Fibroblast of lung (primary cell): ENCODE measurements at regions not wholly inside any gene's neighbourhood (a gene's known extent, or its start where the extent isn't known, plus 50 kb on each side); places are given as distances from the start of the nearest gene placed in this dataset.
"Not testable (repeated sequence)": the region's sequence is repeated elsewhere in the genome, so short reads cannot be mapped to it uniquely, and the experiment has no call there.

Experiments used
- DNase-seq, 2 donors: peaks; one replicate each; pipeline versions ENCODE4 v3.0.0 to v3.0.0-alpha.2; 2010; ENCODE audit warnings: low read depth in 2 of 2
- H2AFZ ChIP-seq: 2 replicates; pipeline ENCODE4 v1.5.1; 2012; ENCODE audit warnings: low read length, control low read depth, inconsistent platforms
- H3K27ac ChIP-seq: 2 replicates; pipeline ENCODE4 v1.5.1; 2011; ENCODE audit warnings: low read length, control low read depth; ENCODE audit not compliant: insufficient read depth
- H3K27me3 ChIP-seq: 2 replicates; pipeline ENCODE4 v1.5.1; 2011; ENCODE audit warnings: mild to moderate bottlenecking, low read length; ENCODE audit not compliant: control insufficient read depth, insufficient read depth
- H3K36me3 ChIP-seq: 2 replicates; pipeline ENCODE4 v1.5.1; 2011; ENCODE audit warnings: low read length; ENCODE audit not compliant: control insufficient read depth, insufficient read depth
- H3K4me1 ChIP-seq: 2 replicates; pipeline ENCODE4 v1.5.1; 2011; ENCODE audit warnings: low read length; ENCODE audit not compliant: control insufficient read depth, insufficient read depth; ENCODE audit errors: extremely low read depth
- H3K4me2 ChIP-seq: 2 replicates; pipeline ENCODE4 v1.5.1; 2011; ENCODE audit warnings: low read length, control low read depth; ENCODE audit not compliant: insufficient read depth; ENCODE audit errors: extremely low read depth
- H3K4me3 ChIP-seq, 4 experiments: fragments of 200-600 bp in 1 of 4; sonication (generic) in 1 of 4; replicated peaks in 1 of 4; 2 replicates each; pipeline ENCODE4 v1.5.1; 2011 to 2016; ENCODE audit warnings: low read length in 4 of 4, low read depth in 3 of 4, mild to moderate bottlenecking in 3 of 4, control low read depth in 2 of 4, inconsistent platforms in 1 of 4, mixed read lengths in 1 of 4; ENCODE audit not compliant: insufficient read depth in 1 of 4; ENCODE audit errors: control extremely low read depth in 1 of 4
- H3K79me2 ChIP-seq: 2 replicates; pipeline ENCODE4 v1.5.1; 2012; ENCODE audit warnings: mild to moderate bottlenecking, low read length, inconsistent platforms; ENCODE audit not compliant: control insufficient read depth, insufficient read depth
- H3K9ac ChIP-seq: 2 replicates; pipeline ENCODE4 v1.5.1; 2011; ENCODE audit warnings: mild to moderate bottlenecking, low read length, control low read depth; ENCODE audit not compliant: insufficient read depth
- H3K9me3 ChIP-seq: 2 replicates; pipeline ENCODE4 v1.5.1; 2012; ENCODE audit warnings: low read depth, low read length; ENCODE audit not compliant: control insufficient read depth, insufficient read depth
- H4K20me1 ChIP-seq: 2 replicates; pipeline ENCODE4 v1.5.1; 2011; ENCODE audit warnings: low read length; ENCODE audit not compliant: control insufficient read depth, insufficient read depth; ENCODE audit errors: extremely low read depth
- EZH2 ChIP-seq: IDR thresholded peaks from 2 replicates; pipeline ENCODE4 v1.5.1; 2012; ENCODE audit warnings: low read length, control low read depth, mild to moderate bottlenecking; ENCODE audit errors: missing control alignments
- TF ChIP-seq, protein P1 (sequence below), 2 donors: IDR thresholded peaks in 1 of 2; conservative IDR thresholded peaks in 1 of 2; 1 replicate in 1 of 2; 2 replicates in 1 of 2; pipeline ENCODE4 v1.5.1; 2011 to 2012; ENCODE audit warnings: low read length in 2 of 2, control low read depth in 1 of 2, inconsistent platforms in 1 of 2, low read depth in 1 of 2, mild to moderate bottlenecking in 1 of 2

DNA sequence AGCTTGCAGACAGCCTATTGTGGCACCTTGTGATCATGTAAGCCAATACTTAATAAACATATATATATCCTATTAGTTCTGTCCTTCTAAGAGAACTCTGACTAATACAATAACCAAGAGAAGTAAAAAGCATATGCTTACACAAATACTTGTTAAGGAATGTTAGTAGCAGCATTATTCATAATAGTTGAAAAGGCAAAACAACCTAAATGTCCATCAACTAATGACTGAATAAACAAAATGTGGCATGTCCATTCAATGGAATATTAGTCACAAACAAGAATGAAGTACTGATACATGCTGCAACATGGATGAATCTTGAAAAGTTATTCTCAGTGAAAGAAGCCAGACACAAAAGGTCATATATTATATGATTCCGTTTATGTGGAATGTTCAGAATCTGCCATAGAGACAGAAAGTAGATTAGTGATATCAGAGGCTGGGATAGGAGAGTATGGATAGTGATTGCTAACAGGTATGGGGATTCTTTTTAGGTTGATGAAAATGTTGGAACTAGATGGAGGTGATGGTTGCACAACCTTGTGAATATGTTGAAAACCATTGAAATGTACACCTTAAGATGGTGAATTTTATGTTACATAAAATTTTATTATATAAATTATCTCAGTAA, 112.5 kb upstream of the UNC5B start:
- Histone ChIP-seq H3K36me3 (no peaks in the 10 kb centered on the region), H3K4me1 (no peaks in the 10 kb centered on the region), H3K27me3 (no peaks in the 10 kb centered on the region), H4K20me1 (no peaks in the 10 kb centered on the region), H3K9ac (no peak overlapping the region), H3K4me3 (no peak overlapping the region), H3K4me2 (no peak overlapping the region), H3K79me2 (no peaks in the 10 kb centered on the region), H3K9me3 (no peaks in the 10 kb centered on the region), H3K27ac (no peak overlapping the region), H2AFZ (no peak overlapping the region)
- TF ChIP-seq, protein P1, sequence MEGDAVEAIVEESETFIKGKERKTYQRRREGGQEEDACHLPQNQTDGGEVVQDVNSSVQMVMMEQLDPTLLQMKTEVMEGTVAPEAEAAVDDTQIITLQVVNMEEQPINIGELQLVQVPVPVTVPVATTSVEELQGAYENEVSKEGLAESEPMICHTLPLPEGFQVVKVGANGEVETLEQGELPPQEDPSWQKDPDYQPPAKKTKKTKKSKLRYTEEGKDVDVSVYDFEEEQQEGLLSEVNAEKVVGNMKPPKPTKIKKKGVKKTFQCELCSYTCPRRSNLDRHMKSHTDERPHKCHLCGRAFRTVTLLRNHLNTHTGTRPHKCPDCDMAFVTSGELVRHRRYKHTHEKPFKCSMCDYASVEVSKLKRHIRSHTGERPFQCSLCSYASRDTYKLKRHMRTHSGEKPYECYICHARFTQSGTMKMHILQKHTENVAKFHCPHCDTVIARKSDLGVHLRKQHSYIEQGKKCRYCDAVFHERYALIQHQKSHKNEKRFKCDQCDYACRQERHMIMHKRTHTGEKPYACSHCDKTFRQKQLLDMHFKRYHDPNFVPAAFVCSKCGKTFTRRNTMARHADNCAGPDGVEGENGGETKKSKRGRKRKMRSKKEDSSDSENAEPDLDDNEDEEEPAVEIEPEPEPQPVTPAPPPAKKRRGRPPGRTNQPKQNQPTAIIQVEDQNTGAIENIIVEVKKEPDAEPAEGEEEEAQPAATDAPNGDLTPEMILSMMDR (conservative IDR thresholded peaks at IDR 0.05 in 1 of 2, IDR thresholded peaks at IDR 0.05 in 1 of 2; ENCODE audit: low read depth in 1 of 2, low read length in 2 of 2) = no peak
- TF ChIP-seq EZH2 = no peak
- DNase-seq = no peak

DNA sequence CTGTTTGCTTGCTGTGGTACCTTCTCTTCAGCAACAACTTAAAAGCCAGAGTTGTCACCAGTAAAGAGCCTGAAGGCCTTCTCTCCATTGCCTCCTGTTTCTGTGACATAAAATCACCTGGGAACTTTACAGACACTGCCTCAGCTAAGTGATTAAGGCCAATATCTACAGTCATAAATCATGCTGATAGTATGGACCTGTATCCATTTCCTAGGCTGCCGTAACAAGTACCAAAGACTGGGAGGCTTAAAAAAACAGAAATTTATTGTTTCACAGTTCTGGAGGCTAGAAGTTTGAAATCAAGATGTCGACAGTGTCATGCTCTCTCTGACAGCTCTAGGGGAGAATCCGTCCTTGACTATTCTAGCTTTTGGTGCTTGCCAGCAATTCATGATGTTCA, 108.4 kb upstream of the UNC5B start:
- Histone ChIP-seq H3K79me2 (no peaks in the 10 kb centered on the region), H3K27ac (no peak overlapping the region), H3K9ac (no peak overlapping the region), H4K20me1 (no peaks in the 10 kb centered on the region), H3K4me1 (no peaks in the 10 kb centered on the region), H2AFZ (no peak overlapping the region), H3K4me2 (no peak overlapping the region), H3K4me3 (no peak overlapping the region), H3K27me3 (no peaks in the 10 kb centered on the region), H3K9me3 (no peaks in the 10 kb centered on the region), H3K36me3 (no peaks in the 10 kb centered on the region)
- TF ChIP-seq, protein P1 (conservative IDR thresholded peaks at IDR 0.05 in 1 of 2, IDR thresholded peaks at IDR 0.05 in 1 of 2; ENCODE audit: low read depth in 1 of 2, low read length in 2 of 2) = no peak
- no peak for TF ChIP-seq EZH2
- no peak for DNase-seq

DNA sequence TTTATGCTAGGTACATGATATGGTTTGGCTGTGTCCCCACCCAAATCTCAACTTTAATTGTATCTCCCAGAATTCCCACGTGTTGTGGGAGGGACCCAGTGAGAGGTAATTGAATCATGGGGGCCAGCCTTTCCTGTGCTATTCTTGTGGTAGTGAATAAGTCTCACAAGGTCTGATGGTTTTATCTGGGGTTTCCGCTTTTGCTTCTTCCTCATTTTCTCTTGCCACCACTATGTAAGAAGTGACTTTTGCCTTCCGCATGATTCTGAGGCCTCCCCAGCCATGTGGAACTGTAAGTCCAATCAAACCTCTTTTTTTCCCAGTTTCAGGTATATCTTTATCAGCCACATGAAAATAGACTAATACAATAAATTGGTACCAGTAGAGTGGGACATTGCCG, 106.2 kb upstream of the UNC5B start:
- not testable (repeated sequence) for H3K27ac ChIP-seq, DNase-seq, H3K9me3 ChIP-seq, H3K4me2 ChIP-seq, H3K36me3 ChIP-seq, H3K27me3 ChIP-seq, H3K79me2 ChIP-seq, H2AFZ ChIP-seq, H4K20me1 ChIP-seq, H3K4me3 ChIP-seq, H3K9ac ChIP-seq, H3K4me1 ChIP-seq

DNA sequence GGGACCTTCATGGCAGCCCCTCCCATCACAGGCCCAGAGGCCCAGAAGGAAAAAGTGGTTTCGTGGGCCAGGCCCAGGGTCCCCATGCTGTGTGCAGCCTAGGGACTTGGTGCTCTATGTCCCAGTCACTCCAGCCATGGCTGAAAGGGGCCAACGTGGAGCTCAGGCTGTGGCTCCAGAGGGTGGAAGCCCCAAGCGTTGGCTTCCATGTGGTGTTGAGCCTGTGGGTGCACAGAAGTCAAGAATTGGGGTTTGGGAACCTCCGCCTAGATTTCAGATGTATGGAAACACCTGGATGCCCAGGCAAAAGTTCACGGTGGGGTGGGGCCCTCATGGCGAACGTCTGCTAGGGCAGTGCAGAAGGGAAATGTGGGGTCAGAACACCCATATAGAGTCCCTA, 105.3 kb upstream of the UNC5B start:
- not testable (repeated sequence) for H3K9ac ChIP-seq, H2AFZ ChIP-seq, H3K4me2 ChIP-seq, H3K79me2 ChIP-seq, H3K4me3 ChIP-seq, H3K9me3 ChIP-seq, H3K4me1 ChIP-seq, H3K36me3 ChIP-seq, H3K27me3 ChIP-seq, H4K20me1 ChIP-seq, H3K27ac ChIP-seq, DNase-seq

DNA sequence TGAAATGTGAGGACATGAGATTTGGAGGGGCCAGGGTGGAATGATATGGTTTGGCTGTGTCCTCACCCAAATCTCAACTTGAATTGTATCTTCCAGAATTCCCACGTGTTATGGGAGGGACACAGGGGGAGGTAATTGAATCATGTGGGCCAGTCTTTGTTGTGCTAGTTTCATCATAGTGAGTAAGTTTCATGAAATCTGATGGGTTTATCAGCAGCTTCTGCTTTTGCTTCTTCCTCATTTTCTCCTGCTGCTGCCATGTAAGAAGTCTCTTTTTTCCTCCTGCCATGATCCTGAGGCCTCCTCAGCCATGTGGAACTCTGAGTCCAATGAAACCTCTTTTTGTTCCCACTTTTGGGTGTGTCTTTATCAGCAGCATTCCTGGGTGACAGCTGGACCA, 104.3 kb upstream of the UNC5B start:
- H3K4me3 ChIP-seq, DNase-seq: not testable (repeated sequence)

More for the DNA sequence above, 104.3 kb upstream of the UNC5B start:
- H3K4me1 ChIP-seq, H3K36me3 ChIP-seq, H3K9ac ChIP-seq, H2AFZ ChIP-seq, H3K79me2 ChIP-seq, H3K4me2 ChIP-seq, H4K20me1 ChIP-seq, H3K27me3 ChIP-seq, H3K9me3 ChIP-seq, H3K27ac ChIP-seq: not testable (repeated sequence)
